Upper lobe of right lung (tissue), 1 donor: ENCODE measurements at regions not wholly inside any gene's neighbourhood (a gene's known extent, or its start where the extent isn't known, plus 50 kb on each side); places are given as distances from the start of the nearest gene placed in this dataset.

Experiments
- ATAC-seq: fragments of 200-7000 bp; cut with Tn5 transposase; one replicate; pipeline ENCODE4 v1.9.1; 2020; ENCODE audit warnings: mild to moderate bottlenecking, moderate library complexity
- DNase-seq: peaks from one replicate; pipeline ENCODE4 v3.0.0-alpha.2; 2020
- H3K27ac ChIP-seq: fragments of 200-600 bp; one replicate; pipeline ENCODE4 v1.8.0; 2022
- H3K27me3 ChIP-seq: fragments of 200-600 bp; one replicate; pipeline ENCODE4 v1.8.0; 2022; ENCODE audit warnings: mild to moderate bottlenecking
- H3K36me3 ChIP-seq: fragments of 200-600 bp; one replicate; pipeline ENCODE4 v1.8.0; 2022
- H3K4me1 ChIP-seq: fragments of 200-600 bp; one replicate; pipeline ENCODE4 v1.8.0; 2022
- H3K4me3 ChIP-seq: fragments of 200-600 bp; one replicate; pipeline ENCODE4 v1.8.0; 2022; ENCODE audit warnings: mild to moderate bottlenecking
- H3K9me3 ChIP-seq: fragments of 200-600 bp; one replicate; pipeline ENCODE4 v1.8.0; 2022
- intact Hi-C: fragments of 100-400 bp; cut with DNase I; formaldehyde crosslinking; loops from one replicate; pipeline ENCODE4 v1.11.0; 2022
- TF ChIP-seq, protein P1 (sequence below): fragments of 200-600 bp; IDR thresholded peaks from one replicate; pipeline ENCODE4 v1.8.0; 2022; ENCODE audit warnings: antibody characterized with exemption
- donor health status: DM: no; HTN: yes; CAD: no; lungs with severe emphysema.

DNA sequence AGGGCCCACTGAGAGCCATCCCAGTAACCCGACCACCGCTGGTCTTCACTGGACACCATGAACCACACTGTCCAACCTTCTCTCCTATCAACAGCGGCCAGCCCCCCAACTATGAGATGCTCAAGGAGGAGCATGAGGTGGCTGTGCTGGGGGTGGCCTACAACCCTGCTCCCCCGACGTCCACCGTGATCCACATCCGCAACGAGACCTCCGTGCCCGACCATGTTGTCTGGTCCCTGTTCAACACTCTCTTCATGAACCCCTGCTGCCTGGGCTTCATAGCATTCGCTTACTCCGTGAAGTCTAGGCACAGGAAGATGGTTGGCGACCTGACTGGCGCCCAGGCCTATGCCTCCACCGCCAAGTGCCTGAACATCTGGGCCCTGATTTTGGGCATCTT lies 423.8 kb upstream of the EPHA5 start:
- no peak for ATAC-seq
- Histone ChIP-seq H3K4me3 (no peak overlapping the region), H3K9me3 (no peaks in the 10 kb centered on the region), H3K27ac (no peak overlapping the region), H3K36me3 (no peaks in the 10 kb centered on the region), H3K4me1 (no peaks in the 10 kb centered on the region), H3K27me3 (no peaks in the 10 kb centered on the region)
- DNase-seq = no peak
- TF ChIP-seq, protein P1, sequence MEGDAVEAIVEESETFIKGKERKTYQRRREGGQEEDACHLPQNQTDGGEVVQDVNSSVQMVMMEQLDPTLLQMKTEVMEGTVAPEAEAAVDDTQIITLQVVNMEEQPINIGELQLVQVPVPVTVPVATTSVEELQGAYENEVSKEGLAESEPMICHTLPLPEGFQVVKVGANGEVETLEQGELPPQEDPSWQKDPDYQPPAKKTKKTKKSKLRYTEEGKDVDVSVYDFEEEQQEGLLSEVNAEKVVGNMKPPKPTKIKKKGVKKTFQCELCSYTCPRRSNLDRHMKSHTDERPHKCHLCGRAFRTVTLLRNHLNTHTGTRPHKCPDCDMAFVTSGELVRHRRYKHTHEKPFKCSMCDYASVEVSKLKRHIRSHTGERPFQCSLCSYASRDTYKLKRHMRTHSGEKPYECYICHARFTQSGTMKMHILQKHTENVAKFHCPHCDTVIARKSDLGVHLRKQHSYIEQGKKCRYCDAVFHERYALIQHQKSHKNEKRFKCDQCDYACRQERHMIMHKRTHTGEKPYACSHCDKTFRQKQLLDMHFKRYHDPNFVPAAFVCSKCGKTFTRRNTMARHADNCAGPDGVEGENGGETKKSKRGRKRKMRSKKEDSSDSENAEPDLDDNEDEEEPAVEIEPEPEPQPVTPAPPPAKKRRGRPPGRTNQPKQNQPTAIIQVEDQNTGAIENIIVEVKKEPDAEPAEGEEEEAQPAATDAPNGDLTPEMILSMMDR = no peak
- intact Hi-C loops = no loop called here

DNA sequence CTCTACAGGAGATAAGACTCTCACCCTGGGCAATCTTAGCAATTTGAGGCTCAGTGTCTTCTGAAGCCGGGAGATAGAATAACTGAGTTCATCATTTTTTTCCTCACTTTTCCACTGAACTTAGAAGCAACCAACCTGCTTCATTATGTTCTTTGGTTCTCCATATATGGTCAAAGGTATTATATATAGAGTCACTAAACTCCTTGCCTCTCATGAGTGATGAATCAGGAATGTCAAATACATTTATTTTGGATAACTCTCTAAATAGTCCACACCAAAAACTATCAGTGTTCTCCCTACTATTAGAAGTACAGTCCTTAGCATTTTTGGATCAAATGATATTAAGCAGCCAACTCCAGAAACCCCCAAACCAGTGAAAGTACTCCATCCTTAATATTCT lies 421.5 kb upstream of the EPHA5 start:
- ATAC-seq (no peak), DNase-seq (no peak)
- no peak overlapping the region for H3K4me3 ChIP-seq
- no peaks in the 10 kb centered on the region for H3K4me1 ChIP-seq
- H3K36me3 ChIP-seq = no peaks in the 10 kb centered on the region
- no peak overlapping the region for H3K27ac ChIP-seq
- H3K9me3 ChIP-seq = no peaks in the 10 kb centered on the region
- TF ChIP-seq, protein P1 = no peak
- H3K27me3 ChIP-seq = no peaks in the 10 kb centered on the region
- intact Hi-C loops = no loop called here

DNA sequence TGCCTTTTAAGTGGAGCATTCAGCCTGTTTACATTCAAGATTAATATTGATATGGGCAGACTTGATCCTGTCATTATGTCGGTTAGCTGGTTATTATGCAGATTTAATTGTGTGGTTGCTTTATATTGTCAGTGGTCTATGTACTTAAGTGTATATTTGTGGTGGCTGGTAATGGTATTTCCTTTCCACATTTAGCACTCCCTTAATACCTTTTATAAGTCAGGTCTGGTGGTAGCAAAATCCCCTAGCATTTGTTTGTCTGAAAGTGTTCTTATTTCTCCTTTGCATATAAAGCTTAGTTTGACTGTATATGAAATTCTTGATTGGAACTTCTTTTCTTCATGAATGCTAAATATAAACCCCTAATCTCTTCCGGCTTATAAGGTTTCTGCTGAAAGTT lies 403.7 kb upstream of the EPHA5 start:
- Histone ChIP-seq H3K4me3 (no peak overlapping the region), H3K4me1 (no peaks in the 10 kb centered on the region), H3K36me3 (no peaks in the 10 kb centered on the region), H3K27ac (no peak overlapping the region), H3K9me3 (no peaks in the 10 kb centered on the region), H3K27me3 (no peaks in the 10 kb centered on the region)
- DNase-seq (no peak), ATAC-seq (no peak)
- TF ChIP-seq, protein P1 = no peak
- intact Hi-C loops = no loop called here

DNA sequence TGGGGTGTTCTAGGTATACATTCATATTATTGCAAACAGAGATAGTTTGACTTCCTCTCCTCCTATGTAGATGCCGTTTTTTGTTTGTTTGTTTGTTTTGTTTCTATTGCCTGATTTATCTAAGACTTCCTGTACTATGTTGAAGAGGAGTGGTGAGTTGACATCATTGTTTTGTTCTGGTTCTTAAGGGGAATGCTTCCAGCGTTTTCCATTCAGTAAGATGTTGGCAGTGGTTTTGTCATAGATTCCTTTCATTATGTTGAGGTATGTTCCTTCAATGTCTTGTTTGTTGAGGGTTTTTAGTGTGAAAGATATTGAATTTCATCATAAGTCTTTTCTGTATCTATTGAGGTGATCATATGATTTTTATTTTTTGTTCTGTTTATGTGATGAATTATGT lies 401.6 kb upstream of the EPHA5 start:
- Histone ChIP-seq H3K27ac (no peak overlapping the region), H3K27me3 (no peaks in the 10 kb centered on the region), H3K4me1 (no peaks in the 10 kb centered on the region), H3K36me3 (no peaks in the 10 kb centered on the region), H3K9me3 (no peaks in the 10 kb centered on the region), H3K4me3 (no peak overlapping the region)
- ATAC-seq (no peak), DNase-seq (no peak)
- TF ChIP-seq, protein P1 = no peak
- intact Hi-C loops = no loop called here

DNA sequence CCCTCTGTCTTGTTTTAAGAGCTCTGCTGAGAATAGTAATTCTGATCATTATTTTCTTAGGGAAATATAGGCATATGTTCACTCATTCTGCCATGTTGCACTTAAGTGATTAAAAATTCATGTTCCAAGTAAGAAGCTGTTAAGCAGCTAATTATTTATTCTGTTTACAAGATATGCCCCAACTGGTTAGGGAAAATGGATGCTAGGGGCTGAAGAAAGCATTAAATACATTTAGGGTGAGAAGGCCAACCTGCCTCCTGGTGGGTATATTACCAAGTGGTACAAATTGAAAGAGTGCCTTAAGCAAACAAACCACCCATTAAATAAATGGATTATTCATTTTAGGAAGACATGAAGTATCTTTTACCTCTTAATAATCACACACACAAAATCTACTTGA lies 392.6 kb upstream of the EPHA5 start:
- Histone ChIP-seq H3K27me3 (no peaks in the 10 kb centered on the region), H3K27ac (no peak overlapping the region), H3K4me3 (no peak overlapping the region), H3K9me3 (no peaks in the 10 kb centered on the region), H3K4me1 (no peaks in the 10 kb centered on the region), H3K36me3 (no peaks in the 10 kb centered on the region)
- TF ChIP-seq, protein P1 = no peak
- ATAC-seq = no peak
- intact Hi-C loops = no loop called here
- no peak for DNase-seq

DNA sequence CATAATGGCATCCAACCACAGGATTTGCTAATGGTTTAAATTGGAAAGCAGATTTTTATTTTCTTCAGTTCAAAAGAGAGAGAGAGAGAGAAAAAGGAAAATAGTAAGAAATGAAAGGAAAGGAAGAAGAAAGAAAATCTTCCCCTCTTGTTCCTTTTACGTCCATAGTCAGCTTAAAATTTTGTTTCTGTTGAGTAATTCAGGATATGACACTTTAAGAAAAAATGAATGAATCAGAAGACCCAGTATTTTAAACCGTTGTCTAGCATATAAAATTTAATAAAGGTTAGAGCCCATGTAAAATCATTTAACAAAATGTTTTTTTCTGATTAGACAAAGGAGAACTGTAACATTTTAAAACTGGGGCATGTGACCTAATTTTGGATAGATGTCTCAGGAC lies 391.8 kb upstream of the EPHA5 start:
- DNase-seq (no peak), ATAC-seq (no peak)
- H3K4me3 ChIP-seq = no peak overlapping the region
- H3K9me3 ChIP-seq = no peaks in the 10 kb centered on the region
- H3K27ac ChIP-seq = no peak overlapping the region
- intact Hi-C loops = no loop called here
- TF ChIP-seq, protein P1 = no peak
- H3K27me3 ChIP-seq = no peaks in the 10 kb centered on the region
- H3K36me3 ChIP-seq = no peaks in the 10 kb centered on the region
- H3K4me1 ChIP-seq = no peaks in the 10 kb centered on the region
